PC-9 (cell line): ENCODE measurements at regions not wholly inside any gene's neighbourhood (a gene's known extent, or its start where the extent isn't known, plus 50 kb on each side); places are given as distances from the start of the nearest gene placed in this dataset.

Experiments used
- BruUV-seq: library from RNA; stranded (reverse); fragments of 400-500 nt; replicated peaks from 2 replicates; lab custom pipeline; 2021; lab: Mats Ljungman, UMichigan
- CTCF ChIA-PET: fragments of 300-600 bp; sonication (Branson Sonifier 250); formaldehyde crosslinking; loops from one replicate; lab custom pipeline; 2022; ENCODE audit warnings: antibody characterized with exemption; lab: Charles Lee
- POLR2A ChIA-PET: fragments of 300-600 bp; sonication (Branson Sonifier 250); formaldehyde crosslinking; loops from one replicate; lab custom pipeline; 2022; ENCODE audit warnings: antibody characterized with exemption; ENCODE audit not compliant: unreplicated experiment; lab: Charles Lee
- DNase-seq, 2 experiments: peaks; one replicate each; pipeline versions ENCODE4 v3.0.0 to v3.0.0-alpha.2; 2015 to 2022; ENCODE audit warnings: mixed read lengths in 1 of 2
- H2AFZ ChIP-seq: fragments of 200-600 bp; sonication (generic); 2 replicates; pipeline ENCODE4 v1.8.1; 2017; ENCODE audit warnings: antibody characterized with exemption
- H3F3A ChIP-seq: fragments of 200-600 bp; sonication (generic); 2 replicates; pipeline ENCODE4 v1.8.1; 2017; ENCODE audit warnings: antibody characterized with exemption, mild to moderate bottlenecking, low read depth; ENCODE audit not compliant: insufficient read depth
- H3K27ac ChIP-seq: fragments of 200-600 bp; sonication (generic); 2 replicates; pipeline ENCODE4 v1.6.1; 2016; ENCODE audit warnings: mixed run types
- H3K27me3 ChIP-seq: fragments of 200-600 bp; sonication (generic); 2 replicates; pipeline ENCODE4 v1.6.1; 2016; ENCODE audit warnings: low read depth, mixed run types; ENCODE audit not compliant: insufficient read depth
- H3K36me3 ChIP-seq: fragments of 200-600 bp; sonication (generic); 2 replicates; pipeline ENCODE4 v1.6.1; 2016; ENCODE audit warnings: low read depth, mixed run types
- H3K4me1 ChIP-seq: fragments of 200-600 bp; sonication (generic); replicated peaks from 2 replicates; pipeline ENCODE4 v1.6.1; 2016; ENCODE audit warnings: mixed run types; ENCODE audit not compliant: insufficient read depth
- H3K4me2 ChIP-seq: fragments of 200-600 bp; sonication (generic); 2 replicates; pipeline ENCODE4 v1.6.1; 2017; ENCODE audit warnings: mixed run types
- H3K4me3 ChIP-seq: fragments of 200-600 bp; sonication (generic); 2 replicates; pipeline ENCODE4 v1.6.1; 2016; ENCODE audit warnings: mixed run types
- H3K79me2 ChIP-seq: fragments of 200-600 bp; sonication (generic); 2 replicates; pipeline ENCODE4 v1.6.1; 2017; ENCODE audit warnings: low read depth, mixed run types
- H3K9me2 ChIP-seq: fragments of 200-600 bp; sonication (generic); 2 replicates; pipeline ENCODE4 v1.8.1; 2017; ENCODE audit warnings: mild to moderate bottlenecking; ENCODE audit not compliant: insufficient read depth
- H3K9me3 ChIP-seq: fragments of 200-600 bp; sonication (generic); 2 replicates; pipeline ENCODE4 v1.8.1; 2016; ENCODE audit warnings: low read depth; ENCODE audit not compliant: insufficient read depth
- H4K20me1 ChIP-seq: fragments of 200-600 bp; sonication (generic); 2 replicates; pipeline ENCODE4 v1.8.1; 2017; ENCODE audit not compliant: insufficient read depth
- EZH2 ChIP-seq: fragments of 200-600 bp; sonication (generic); IDR thresholded peaks from 2 replicates; pipeline ENCODE4 v1.8.0; 2017; ENCODE audit warnings: antibody characterized with exemption, low read depth
- intact Hi-C: fragments of 100-400 bp; cut with micrococcal nuclease; formaldehyde crosslinking; loops from one replicate; pipeline ENCODE4 v1.10.0; 2022; ENCODE audit not compliant: unreplicated experiment
- TF ChIP-seq, protein P1 (sequence below): fragments of 200-600 bp; sonication (generic); conservative IDR thresholded peaks from 2 replicates; pipeline ENCODE4 v1.6.1; 2017; ENCODE audit warnings: mixed run types, antibody characterized with exemption, mild to moderate bottlenecking, moderate library complexity

DNA sequence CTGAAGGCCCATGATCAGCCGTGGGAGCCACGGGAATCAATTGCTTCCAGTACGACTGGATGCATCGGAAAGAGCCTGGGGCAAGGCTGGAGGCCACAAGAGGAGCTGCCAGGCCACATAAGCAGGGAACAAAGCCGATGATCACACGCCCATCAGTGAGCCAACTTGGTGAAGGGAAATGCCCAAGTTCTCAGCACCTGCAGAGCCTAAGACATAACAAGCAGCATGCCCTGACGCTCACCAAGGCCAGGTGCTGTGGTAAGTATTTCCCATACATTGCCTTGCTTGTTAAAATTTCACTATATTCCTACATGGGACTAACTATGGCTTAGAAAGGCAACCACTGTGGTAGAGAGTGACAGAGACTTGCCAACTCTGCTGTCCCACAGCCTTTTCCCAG, 555.9 kb downstream of the BCL11B start:
- POLR2A ChIA-PET: no interaction called here
- Histone ChIP-seq H3K27ac (no peak overlapping the region), H2AFZ (no peak overlapping the region), H3K9me3 (no peaks in the 10 kb centered on the region), H3K79me2 (no peaks in the 10 kb centered on the region), H3K36me3 (no peaks in the 10 kb centered on the region), H3F3A (no peaks in the 10 kb centered on the region), H3K27me3 (peaks cover 8% of the 10 kb centered on the region; the same call in 1 of the 2 replicates), H3K4me1 (no peaks in the 10 kb centered on the region), H3K4me2 (no peak overlapping the region), H4K20me1 (no peaks in the 10 kb centered on the region), H3K9me2 (no peaks in the 10 kb centered on the region), H3K4me3 (no peak overlapping the region)
- CTCF ChIA-PET: no interaction called here
- intact Hi-C loops: no loop called here
- DNase-seq: no peak
- TF ChIP-seq, protein P1, sequence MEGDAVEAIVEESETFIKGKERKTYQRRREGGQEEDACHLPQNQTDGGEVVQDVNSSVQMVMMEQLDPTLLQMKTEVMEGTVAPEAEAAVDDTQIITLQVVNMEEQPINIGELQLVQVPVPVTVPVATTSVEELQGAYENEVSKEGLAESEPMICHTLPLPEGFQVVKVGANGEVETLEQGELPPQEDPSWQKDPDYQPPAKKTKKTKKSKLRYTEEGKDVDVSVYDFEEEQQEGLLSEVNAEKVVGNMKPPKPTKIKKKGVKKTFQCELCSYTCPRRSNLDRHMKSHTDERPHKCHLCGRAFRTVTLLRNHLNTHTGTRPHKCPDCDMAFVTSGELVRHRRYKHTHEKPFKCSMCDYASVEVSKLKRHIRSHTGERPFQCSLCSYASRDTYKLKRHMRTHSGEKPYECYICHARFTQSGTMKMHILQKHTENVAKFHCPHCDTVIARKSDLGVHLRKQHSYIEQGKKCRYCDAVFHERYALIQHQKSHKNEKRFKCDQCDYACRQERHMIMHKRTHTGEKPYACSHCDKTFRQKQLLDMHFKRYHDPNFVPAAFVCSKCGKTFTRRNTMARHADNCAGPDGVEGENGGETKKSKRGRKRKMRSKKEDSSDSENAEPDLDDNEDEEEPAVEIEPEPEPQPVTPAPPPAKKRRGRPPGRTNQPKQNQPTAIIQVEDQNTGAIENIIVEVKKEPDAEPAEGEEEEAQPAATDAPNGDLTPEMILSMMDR: no peak
- no peak for TF ChIP-seq EZH2
- BruUV-seq: no TSS peak

DNA sequence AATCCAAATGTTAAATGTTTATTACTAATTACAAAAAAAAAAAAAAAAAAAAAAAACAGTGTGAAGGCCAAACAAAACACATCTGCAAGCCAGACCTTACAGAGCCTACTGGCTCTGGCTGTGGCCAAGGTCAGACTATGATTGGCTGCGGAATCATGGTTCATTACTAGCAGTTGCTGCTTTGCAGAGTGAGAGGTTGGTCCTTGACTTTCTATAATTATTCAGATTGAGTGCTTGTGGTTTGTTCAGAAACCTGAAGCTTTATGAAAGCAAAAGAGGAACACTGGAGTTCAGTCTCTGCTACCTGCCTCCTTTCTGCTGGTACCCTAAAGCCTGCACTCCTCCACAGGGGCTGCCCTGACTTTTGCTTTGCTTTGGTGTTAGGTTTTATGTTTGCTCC, 550.9 kb downstream of the BCL11B start:
- intact Hi-C loops: no loop called here
- Histone ChIP-seq H3K9me2 (no peaks in the 10 kb centered on the region), H2AFZ (no peak overlapping the region), H3K4me3 (no peak overlapping the region), H3K79me2 (no peaks in the 10 kb centered on the region), H3K27me3 (peaks cover 8% of the 10 kb centered on the region; the same call in 1 of the 2 replicates), H3K4me2 (no peak overlapping the region), H3K4me1 (no peaks in the 10 kb centered on the region), H3K36me3 (no peaks in the 10 kb centered on the region), H3F3A (no peaks in the 10 kb centered on the region), H3K27ac (no peak overlapping the region), H3K9me3 (no peaks in the 10 kb centered on the region), H4K20me1 (no peaks in the 10 kb centered on the region)
- TF ChIP-seq EZH2: no peak
- TF ChIP-seq, protein P1: no peak
- DNase-seq: no peak
- BruUV-seq: no TSS peak
- POLR2A ChIA-PET: no interaction called here
- CTCF ChIA-PET: no interaction called here

DNA sequence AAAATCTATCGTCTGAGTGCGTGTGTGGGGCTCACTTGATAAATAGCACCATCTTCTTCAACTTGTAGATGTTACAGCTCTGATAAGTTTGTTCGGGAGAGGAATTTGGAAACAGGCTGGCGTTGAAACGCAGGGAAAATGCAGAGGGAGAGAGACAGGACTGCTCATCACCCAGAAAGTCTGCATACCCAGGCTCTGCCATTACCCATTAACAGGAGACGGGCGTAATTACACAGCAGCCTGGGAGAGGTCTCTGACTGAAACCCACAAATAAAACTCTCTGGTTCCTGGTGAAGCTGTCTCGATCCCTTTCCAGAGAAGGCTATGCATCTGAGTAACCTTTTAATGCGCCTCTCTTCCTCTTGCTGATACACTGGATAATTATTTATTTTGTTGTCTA, 547.3 kb downstream of the BCL11B start:
- peaks cover 5% of the 10 kb centered on the region; the same call in 1 of the 2 replicates for H3K27me3 ChIP-seq
- H3K27ac ChIP-seq: no peak overlapping the region
- no peak overlapping the region for H3K4me3 ChIP-seq
- no peaks in the 10 kb centered on the region for H3F3A ChIP-seq
- BruUV-seq: no TSS peak
- ChIA-PET CTCF (no interaction called here), POLR2A (no interaction called here)
- H3K9me3 ChIP-seq: no peaks in the 10 kb centered on the region
- intact Hi-C loops: no loop called here
- no peak for DNase-seq
- no peaks in the 10 kb centered on the region for H3K79me2 ChIP-seq
- no peaks in the 10 kb centered on the region for H3K9me2 ChIP-seq
- H3K4me2 ChIP-seq: no peak overlapping the region
- no peaks in the 10 kb centered on the region for H3K36me3 ChIP-seq
- no peak overlapping the region for H2AFZ ChIP-seq
- no peak for TF ChIP-seq EZH2
- TF ChIP-seq, protein P1: no peak
- H3K4me1 ChIP-seq: no peaks in the 10 kb centered on the region
- H4K20me1 ChIP-seq: no peaks in the 10 kb centered on the region
